ENCODE measurements at regions not wholly inside any gene's neighbourhood (a gene's known extent, or its start where the extent isn't known, plus 50 kb on each side); places are given as distances from the start of the nearest gene placed in this dataset.

GRCh38 chr18:65526099-65526498 is 224.7 kb upstream of the CDH7 start:
- intact Hi-C loops (cut with micrococcal nuclease), result no loop called here
- no peaks in the 10 kb centered on the region for H4K20me1 ChIP-seq (ENCODE audit: low read length)
- no peaks in the 10 kb centered on the region for H3K27me3 ChIP-seq (ENCODE audit: low read length)
- ChIA-PET POLR2A (ENCODE audit: unreplicated experiment) (no interaction called here), CTCF (no interaction called here)
- DNase-seq, result no peak
- BruUV-seq (replicated peaks), result no TSS peak
- no peak for ATAC-seq
- H2AFZ ChIP-seq (ENCODE audit: low read length), result no peak overlapping the region
- no peak for TF ChIP-seq EZH2phosphoT487 (IDR thresholded peaks at IDR 0.05; ENCODE audit: borderline replicate concordance, low read length)
- no peak for TF ChIP-seq CTCF (conservative IDR thresholded peaks at IDR 0.05; ENCODE audit: low read depth, low read length)
- TF ChIP-seq EZH2 (IDR thresholded peaks at IDR 0.05; ENCODE audit: low read length, unreplicated experiment), result no peak
- H3K4me1 ChIP-seq (ENCODE audit: insufficient read depth, low read length), result peaks cover 9% of the 10 kb centered on the region
- no peaks in the 10 kb centered on the region for H3F3A ChIP-seq (ENCODE audit: low read length, unreplicated experiment)
- H3K9ac ChIP-seq (ENCODE audit: low read length), result no peak overlapping the region
- no peak overlapping the region for H3K4me2 ChIP-seq (ENCODE audit: low read length)
- no peaks in the 10 kb centered on the region for H3K9me3 ChIP-seq (ENCODE audit: low read length)
- H3K36me3 ChIP-seq (ENCODE audit: low read depth, low read length), result no peaks in the 10 kb centered on the region
- no peaks in the 10 kb centered on the region for H3K79me2 ChIP-seq (ENCODE audit: low read length)
- no peak overlapping the region for H3K27ac ChIP-seq (ENCODE audit: low read length)
- no peaks in the 10 kb centered on the region for H3K9me2 ChIP-seq (replicated peaks; ENCODE audit: low read length)
- H3K4me3 ChIP-seq (ENCODE audit: low read length), result no peak overlapping the region

- POLR2A ChIA-PET (ENCODE audit: unreplicated experiment), result no interaction called here
- BruUV-seq (replicated peaks), result no TSS peak
- Histone ChIP-seq H2AFZ (ENCODE audit: low read length) (no peak overlapping the region), H3K27me3 (ENCODE audit: low read length) (no peaks in the 10 kb centered on the region), H3K36me3 (ENCODE audit: low read depth, low read length) (no peaks in the 10 kb centered on the region), H4K20me1 (ENCODE audit: low read length) (no peaks in the 10 kb centered on the region), H3F3A (ENCODE audit: low read length, unreplicated experiment) (no peaks in the 10 kb centered on the region), H3K4me3 (ENCODE audit: low read length) (no peak overlapping the region), H3K79me2 (ENCODE audit: low read length) (no peaks in the 10 kb centered on the region), H3K4me1 (ENCODE audit: insufficient read depth, low read length) (peaks cover 9% of the 10 kb centered on the region), H3K9me2 (replicated peaks; ENCODE audit: low read length) (no peaks in the 10 kb centered on the region), H3K27ac (ENCODE audit: low read length) (no peak overlapping the region), H3K4me2 (ENCODE audit: low read length) (no peak overlapping the region), H3K9ac (ENCODE audit: low read length) (no peak overlapping the region), H3K9me3 (ENCODE audit: low read length) (no peaks in the 10 kb centered on the region)
- DNase-seq (no peak), ATAC-seq (no peak)
- CTCF ChIA-PET, result interaction anchor here (0.5 kb wide), 2 partner anchors 18 to 1525 kb away, joined by 3 read pairs; no protein-coding TSS in a partner anchor
- intact Hi-C loops (cut with micrococcal nuclease), result no loop called here
- TF ChIP-seq EZH2phosphoT487 (IDR thresholded peaks at IDR 0.05; ENCODE audit: borderline replicate concordance, low read length) (no peak), EZH2 (IDR thresholded peaks at IDR 0.05; ENCODE audit: low read length, unreplicated experiment) (no peak), CTCF (conservative IDR thresholded peaks at IDR 0.05; ENCODE audit: low read depth, low read length) (no peak)
Measured at GRCh38 chr18:65523461-65523860, 227.4 kb upstream of the CDH7 start.

- no peaks in the 10 kb centered on the region for H3K79me2 ChIP-seq (ENCODE audit: low read length)
- no peaks in the 10 kb centered on the region for H3K9me3 ChIP-seq (ENCODE audit: low read length)
- no peak for ATAC-seq
- ChIA-PET POLR2A (ENCODE audit: unreplicated experiment) (no interaction called here), CTCF (interaction anchor here (0.5 kb wide), 2 partner anchors 18 to 1526 kb away, joined by 3 read pairs; no protein-coding TSS in a partner anchor)
- no peak for DNase-seq
- no peak overlapping the region for H2AFZ ChIP-seq (ENCODE audit: low read length)
- H3K9me2 ChIP-seq (replicated peaks; ENCODE audit: low read length), result no peaks in the 10 kb centered on the region
- no peaks in the 10 kb centered on the region for H3K27me3 ChIP-seq (ENCODE audit: low read length)
- no peaks in the 10 kb centered on the region for H3F3A ChIP-seq (ENCODE audit: low read length, unreplicated experiment)
- H4K20me1 ChIP-seq (ENCODE audit: low read length), result no peaks in the 10 kb centered on the region
- H3K9ac ChIP-seq (ENCODE audit: low read length), result no peak overlapping the region
- intact Hi-C loops (cut with micrococcal nuclease), result no loop called here
- H3K4me2 ChIP-seq (ENCODE audit: low read length), result no peak overlapping the region
- peaks cover 3% of the 10 kb centered on the region for H3K4me1 ChIP-seq (ENCODE audit: insufficient read depth, low read length)
- TF ChIP-seq CTCF (conservative IDR thresholded peaks at IDR 0.05; ENCODE audit: low read depth, low read length), result no peak
- no peak for TF ChIP-seq EZH2phosphoT487 (IDR thresholded peaks at IDR 0.05; ENCODE audit: borderline replicate concordance, low read length)
- no peak for TF ChIP-seq EZH2 (IDR thresholded peaks at IDR 0.05; ENCODE audit: low read length, unreplicated experiment)
- BruUV-seq (replicated peaks), result no TSS peak
- H3K27ac ChIP-seq (ENCODE audit: low read length), result no peak overlapping the region
- H3K36me3 ChIP-seq (ENCODE audit: low read depth, low read length), result no peaks in the 10 kb centered on the region
- H3K4me3 ChIP-seq (ENCODE audit: low read length), result no peak overlapping the region
Measured at GRCh38 chr18:65522907-65523306, 227.9 kb upstream of the CDH7 start.

Measured in PC-3 (cell line).